SK-N-DZ (cell line): ENCODE measurements at regions not wholly inside any gene's neighbourhood (a gene's known extent, or its start where the extent isn't known, plus 50 kb on each side); places are given as distances from the start of the nearest gene placed in this dataset.
"Not testable (repeated sequence)": the region's sequence is repeated elsewhere in the genome, so short reads cannot be mapped to it uniquely, and the experiment has no call there.

Experiments
- DNase-seq: peaks from one replicate; pipeline ENCODE4 v3.0.0-alpha.2; 2015; ENCODE audit warnings: low spot score

DNA sequence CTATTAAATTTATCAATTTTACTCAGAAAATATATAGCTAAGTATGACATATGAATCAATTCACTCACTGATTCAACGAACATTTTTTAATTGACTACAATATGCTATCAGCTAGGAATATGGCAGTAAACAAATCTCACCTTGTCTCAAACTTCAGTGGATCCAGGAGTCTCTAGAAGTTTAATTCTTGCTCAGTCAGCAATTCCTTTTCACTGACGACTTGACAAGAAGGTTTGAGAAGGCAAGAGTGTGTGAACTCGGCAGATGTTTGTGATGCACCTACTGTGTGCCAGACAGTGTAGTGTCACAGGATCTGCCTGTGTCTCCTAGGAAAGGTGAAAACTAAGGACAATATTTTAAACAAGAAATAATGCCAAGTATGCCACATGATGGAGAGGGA lies 4175.7 kb upstream of the OR11H1 start:
- not testable (repeated sequence) for DNase-seq

DNA sequence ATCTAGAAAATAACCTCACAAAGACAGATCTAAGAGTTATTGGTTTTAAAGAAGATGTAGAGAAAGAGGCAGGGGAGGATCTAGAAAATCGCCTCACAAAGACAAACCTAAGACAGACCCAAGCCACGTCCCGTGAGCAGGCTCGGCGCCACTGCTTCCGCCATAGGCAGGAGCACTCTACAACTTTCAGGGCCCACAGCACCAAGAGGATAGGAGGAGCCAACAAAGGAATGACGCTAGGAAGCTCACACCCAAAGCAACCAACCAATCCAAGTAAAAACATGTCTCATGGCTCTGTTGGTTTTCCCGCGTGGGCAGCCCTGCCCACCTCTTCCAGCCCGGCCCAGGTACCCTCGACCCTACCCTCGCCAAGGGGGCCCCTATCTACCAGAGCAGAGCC lies 4167.4 kb upstream of the OR11H1 start:
- no peak for DNase-seq

DNA sequence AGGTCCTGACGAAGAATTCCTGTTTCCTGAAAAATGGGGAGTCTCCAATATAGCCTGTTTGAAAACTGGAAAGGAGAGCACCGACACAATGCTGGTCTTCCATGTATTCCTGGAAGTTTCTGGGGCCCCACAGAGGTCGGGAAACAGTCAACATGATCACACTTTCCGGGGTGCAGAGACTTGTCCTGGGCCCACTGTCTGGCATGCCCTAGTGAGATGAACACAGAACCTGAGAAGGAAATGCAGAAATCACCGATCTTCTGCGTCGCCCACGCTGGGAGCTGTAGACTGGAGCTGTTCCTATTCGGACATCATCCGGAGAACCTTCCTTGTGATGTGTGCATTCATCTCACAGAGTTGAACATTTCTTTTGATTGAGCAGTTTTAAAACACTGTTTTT lies 4166.5 kb upstream of the OR11H1 start:
- not testable (repeated sequence) for DNase-seq

DNA sequence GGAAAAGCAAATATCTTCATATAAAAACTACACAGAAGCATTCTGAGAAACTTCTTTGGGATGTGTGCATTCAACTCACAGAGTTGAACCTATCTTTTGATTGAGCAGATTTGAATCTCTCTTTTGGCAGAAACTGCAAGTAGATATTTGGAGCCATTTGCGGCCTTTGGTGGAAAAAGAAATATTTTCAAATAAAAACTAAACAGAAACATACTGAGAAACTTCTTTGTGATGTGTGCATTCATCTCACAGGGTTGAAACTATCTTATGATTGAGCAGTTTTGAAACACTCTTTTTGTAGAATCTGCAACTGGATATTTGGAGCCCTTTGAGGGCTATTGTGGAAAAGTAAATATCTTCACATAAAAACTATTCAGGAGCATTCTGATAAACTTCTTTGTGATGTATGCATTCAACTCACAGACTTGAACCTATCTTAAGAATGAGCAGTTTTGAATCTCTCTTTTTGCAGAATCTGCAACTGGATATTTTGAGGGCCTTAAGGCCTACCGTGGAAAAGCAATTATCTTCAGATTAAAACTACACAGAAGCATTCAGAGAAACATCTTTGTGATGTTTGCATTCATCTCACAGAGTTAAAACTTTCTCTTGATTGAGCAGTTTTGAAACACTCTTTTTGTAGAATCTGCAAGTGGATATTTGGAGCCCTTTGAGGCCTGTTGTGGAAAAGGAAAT lies 4158.2 kb upstream of the OR11H1 start:
- not testable (repeated sequence) for DNase-seq

DNA sequence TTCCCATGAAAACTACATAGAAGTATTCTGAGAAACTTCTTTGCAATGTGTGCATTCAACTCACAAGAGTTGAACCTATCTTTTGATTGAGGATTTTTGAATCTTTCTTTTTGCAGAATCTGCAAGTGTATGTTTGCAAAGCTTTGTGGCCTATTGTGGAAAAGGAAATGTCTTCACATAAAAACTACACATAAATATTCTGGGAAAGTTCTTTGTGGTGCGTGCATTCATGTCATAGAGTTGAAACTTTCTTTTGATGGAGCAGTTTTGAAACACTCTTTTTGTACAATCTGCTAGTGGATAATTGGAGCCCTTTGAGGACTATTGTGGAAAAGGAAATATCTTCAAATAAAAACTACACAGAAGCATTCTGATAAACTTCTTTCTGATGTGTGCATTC lies 4157.7 kb upstream of the OR11H1 start:
- not testable (repeated sequence) for DNase-seq
